OCI-LY3 (cell line): ENCODE measurements at regions not wholly inside any gene's neighbourhood (a gene's known extent, or its start where the extent isn't known, plus 50 kb on each side); places are given as distances from the start of the nearest gene placed in this dataset.

Source experiments
- H2AFZ ChIP-seq: fragments of 200-600, 300-600 bp; shearing (Covaris generic); 2 replicates; pipeline ENCODE4 v1.6.0; 2014; ENCODE audit warnings: antibody characterized with exemption, low read depth, low read length
- H3K27ac ChIP-seq: fragments of 200-600, 300-600 bp; sonication (generic); 2 replicates; pipeline ENCODE4 v1.5.1; 2014; ENCODE audit warnings: mild to moderate bottlenecking, low read length, moderate library complexity, mixed read lengths
- H3K27me3 ChIP-seq: fragments of 200-600, 300-600 bp; sonication (generic); 2 replicates; pipeline ENCODE4 v1.6.1; 2014; ENCODE audit warnings: low read depth, low read length, mixed read lengths
- H3K36me3 ChIP-seq: fragments of 200-600, 300-600 bp; sonication (generic); replicated peaks from 2 replicates; pipeline ENCODE3; 2014; ENCODE audit warnings: low read depth, low read length, mixed read lengths
- H3K4me1 ChIP-seq: fragments of 300-600, 200-600 bp; sonication (generic); 2 replicates; pipeline ENCODE4 v1.6.1; 2014; ENCODE audit warnings: low read length, mixed read lengths
- H3K4me2 ChIP-seq: fragments of 200-600, 300-600 bp; sonication (generic); 2 replicates; pipeline ENCODE4 v1.6.1; 2014; ENCODE audit warnings: low read length, mixed read lengths
- H3K4me3 ChIP-seq: fragments of 300-600, 200-600 bp; sonication (generic); 2 replicates; pipeline ENCODE4 v1.5.1; 2014; ENCODE audit warnings: antibody characterized with exemption, mild to moderate bottlenecking, low read length, moderate library complexity
- H3K79me2 ChIP-seq: fragments of 300-600, 200-600 bp; shearing (Covaris generic); 2 replicates; pipeline ENCODE4 v1.6.1; 2014; ENCODE audit warnings: mild to moderate bottlenecking, low read length, mixed read lengths
- H3K9ac ChIP-seq: fragments of 300-600, 200-600 bp; shearing (Covaris generic); 2 replicates; pipeline ENCODE4 v1.6.0; 2014; ENCODE audit warnings: mild to moderate bottlenecking, low read length, moderate library complexity
- H3K9me3 ChIP-seq: fragments of 200-600, 300-600 bp; shearing (Covaris generic); 2 replicates; pipeline ENCODE4 v1.6.1; 2014; ENCODE audit warnings: low read length, mixed read lengths; ENCODE audit not compliant: insufficient read depth
- H4K20me1 ChIP-seq: fragments of 200-600, 300-600 bp; sonication (generic); 2 replicates; pipeline ENCODE4 v1.6.1; 2016; ENCODE audit warnings: low read length, mixed read lengths; ENCODE audit not compliant: insufficient read depth
- CTCF ChIP-seq: fragments of 200-600, 300-600 bp; sonication (generic); IDR thresholded peaks from 2 replicates; pipeline ENCODE4 v1.5.1; 2014; ENCODE audit warnings: antibody characterized with exemption, low read length, low read depth
- EZH2phosphoT487 ChIP-seq: fragments of 200-600 bp; shearing (Covaris generic); IDR thresholded peaks from 2 replicates; pipeline ENCODE4 v1.6.1; 2018; ENCODE audit warnings: antibody characterized with exemption, mixed run types, low read depth

- TF ChIP-seq EZH2phosphoT487 (no peak), CTCF (no peak)
- Histone ChIP-seq H3K4me1 (no peaks in the 10 kb centered on the region), H3K4me2 (no peak overlapping the region), H3K9me3 (no peaks in the 10 kb centered on the region), H3K27me3 (no peaks in the 10 kb centered on the region), H3K27ac (no peak overlapping the region), H3K9ac (no peak overlapping the region), H4K20me1 (no peaks in the 10 kb centered on the region), H3K4me3 (no peak overlapping the region), H3K79me2 (no peaks in the 10 kb centered on the region), H3K36me3 (no peaks in the 10 kb centered on the region), H2AFZ (no peak overlapping the region)
These were observed 583.1 kb upstream of the CFAP20DC start for GRCh38 chr3:59632760-59633573.

GRCh38 chr3:59631482-59631881 is 581.7 kb upstream of the CFAP20DC start:
- Histone ChIP-seq H3K4me1 (no peaks in the 10 kb centered on the region), H3K27ac (no peak overlapping the region), H3K4me3 (no peak overlapping the region), H3K4me2 (no peak overlapping the region), H3K36me3 (no peaks in the 10 kb centered on the region), H3K9ac (no peak overlapping the region), H2AFZ (no peak overlapping the region), H4K20me1 (no peaks in the 10 kb centered on the region), H3K27me3 (no peaks in the 10 kb centered on the region), H3K9me3 (no peaks in the 10 kb centered on the region), H3K79me2 (no peaks in the 10 kb centered on the region)
- TF ChIP-seq EZH2phosphoT487 (no peak), CTCF (no peak)

GRCh38 chr3:59621037-59621436 is 571.2 kb upstream of the CFAP20DC start:
- Histone ChIP-seq H3K9me3 (no peaks in the 10 kb centered on the region), H3K4me1 (no peaks in the 10 kb centered on the region), H3K4me3 (no peak overlapping the region), H3K9ac (no peak overlapping the region), H3K36me3 (no peaks in the 10 kb centered on the region), H3K79me2 (no peaks in the 10 kb centered on the region), H3K4me2 (no peak overlapping the region), H4K20me1 (no peaks in the 10 kb centered on the region), H3K27ac (no peak overlapping the region), H3K27me3 (no peaks in the 10 kb centered on the region), H2AFZ (no peak overlapping the region)
- no peak for TF ChIP-seq CTCF
- no peak for TF ChIP-seq EZH2phosphoT487

GRCh38 chr3:59620325-59620724 is 570.5 kb upstream of the CFAP20DC start:
- no peaks in the 10 kb centered on the region for H3K9me3 ChIP-seq
- H3K4me3 ChIP-seq, result no peak overlapping the region
- no peaks in the 10 kb centered on the region for H3K79me2 ChIP-seq
- H3K27me3 ChIP-seq, result no peaks in the 10 kb centered on the region
- H2AFZ ChIP-seq, result no peak overlapping the region
- no peak overlapping the region for H3K9ac ChIP-seq
- no peaks in the 10 kb centered on the region for H3K4me1 ChIP-seq
- H3K27ac ChIP-seq, result no peak overlapping the region
- H3K4me2 ChIP-seq, result no peak overlapping the region
- no peaks in the 10 kb centered on the region for H4K20me1 ChIP-seq
- no peaks in the 10 kb centered on the region for H3K36me3 ChIP-seq
- no peak for TF ChIP-seq CTCF
- TF ChIP-seq EZH2phosphoT487, result no peak
